ENCODE measurements at regions not wholly inside any gene's neighbourhood (a gene's known extent, or its start where the extent isn't known, plus 50 kb on each side); places are given as distances from the start of the nearest gene placed in this dataset.
A peak's percentile ranks its signal among the peaks of the same experiment; 100 is the strongest.

DNA sequence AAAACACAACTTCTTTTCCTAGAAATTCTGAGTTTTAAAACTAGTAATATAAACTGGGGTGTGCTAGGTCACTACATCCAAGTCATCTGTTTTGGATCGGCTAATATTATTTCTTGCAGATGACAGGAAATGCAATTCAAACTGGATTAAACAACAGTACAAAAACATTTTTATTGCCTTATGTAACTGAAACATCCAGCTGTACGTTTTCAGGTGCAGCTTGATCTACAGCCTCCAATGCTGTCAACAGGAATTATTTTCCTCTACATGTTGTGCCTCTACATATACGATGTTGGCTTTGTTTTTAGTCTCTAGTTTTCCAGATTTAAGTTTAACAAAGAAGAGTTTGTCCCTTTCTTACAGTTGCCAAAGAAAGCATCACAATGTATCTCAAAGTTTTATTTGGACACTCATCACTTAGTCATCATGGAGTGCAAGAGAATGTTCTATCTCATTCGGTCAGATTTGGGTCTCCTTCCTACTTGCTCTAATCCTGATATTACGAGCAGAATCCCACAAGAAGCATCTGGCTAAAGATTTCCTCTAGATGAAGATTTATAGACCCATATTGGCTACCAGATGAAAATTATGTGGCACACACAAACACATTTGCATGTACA is 326.7 kb downstream of the SLC6A15 start:
- Histone ChIP-seq H4K20me1 (ENCODE audit: low read depth) (no peaks in the 10 kb centered on the region), H3F3A (ENCODE audit: low read depth) (no peaks in the 10 kb centered on the region), H3K9ac (no peak overlapping the region), H3K4me3 (no peak overlapping the region), H3K79me2 (ENCODE audit: low read depth) (no peaks in the 10 kb centered on the region), H3K27me3 (no peaks in the 10 kb centered on the region), H2AFZ (replicated peaks) (no peak overlapping the region), H3K27ac (no peak overlapping the region), H3K9me3 (ENCODE audit: low read depth) (no peaks in the 10 kb centered on the region), H3K4me2 (no peak overlapping the region), H3K36me3 (no peaks in the 10 kb centered on the region), H3K4me1 (no peaks in the 10 kb centered on the region)
- DNase-seq (ENCODE audit: low spot score): no peak
- Mint-ChIP-seq H3K4me3 (no peak overlapping the region), H3K27me3 (ENCODE audit: insufficient read depth, low read depth) (no peaks in the 10 kb centered on the region), H3K9me3 (no peaks in the 10 kb centered on the region), H3K36me3 (no peaks in the 10 kb centered on the region), H3K4me1 (no peaks in the 10 kb centered on the region), H3K27ac (no peak overlapping the region)
- no peak for TF ChIP-seq EZH2 (IDR thresholded peaks at IDR 0.05)
- no peak for TF ChIP-seq EZH2phosphoT487 (IDR thresholded peaks at IDR 0.05)
- TF ChIP-seq, protein P1, sequence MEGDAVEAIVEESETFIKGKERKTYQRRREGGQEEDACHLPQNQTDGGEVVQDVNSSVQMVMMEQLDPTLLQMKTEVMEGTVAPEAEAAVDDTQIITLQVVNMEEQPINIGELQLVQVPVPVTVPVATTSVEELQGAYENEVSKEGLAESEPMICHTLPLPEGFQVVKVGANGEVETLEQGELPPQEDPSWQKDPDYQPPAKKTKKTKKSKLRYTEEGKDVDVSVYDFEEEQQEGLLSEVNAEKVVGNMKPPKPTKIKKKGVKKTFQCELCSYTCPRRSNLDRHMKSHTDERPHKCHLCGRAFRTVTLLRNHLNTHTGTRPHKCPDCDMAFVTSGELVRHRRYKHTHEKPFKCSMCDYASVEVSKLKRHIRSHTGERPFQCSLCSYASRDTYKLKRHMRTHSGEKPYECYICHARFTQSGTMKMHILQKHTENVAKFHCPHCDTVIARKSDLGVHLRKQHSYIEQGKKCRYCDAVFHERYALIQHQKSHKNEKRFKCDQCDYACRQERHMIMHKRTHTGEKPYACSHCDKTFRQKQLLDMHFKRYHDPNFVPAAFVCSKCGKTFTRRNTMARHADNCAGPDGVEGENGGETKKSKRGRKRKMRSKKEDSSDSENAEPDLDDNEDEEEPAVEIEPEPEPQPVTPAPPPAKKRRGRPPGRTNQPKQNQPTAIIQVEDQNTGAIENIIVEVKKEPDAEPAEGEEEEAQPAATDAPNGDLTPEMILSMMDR (IDR thresholded peaks at IDR 0.05): no peak

DNA sequence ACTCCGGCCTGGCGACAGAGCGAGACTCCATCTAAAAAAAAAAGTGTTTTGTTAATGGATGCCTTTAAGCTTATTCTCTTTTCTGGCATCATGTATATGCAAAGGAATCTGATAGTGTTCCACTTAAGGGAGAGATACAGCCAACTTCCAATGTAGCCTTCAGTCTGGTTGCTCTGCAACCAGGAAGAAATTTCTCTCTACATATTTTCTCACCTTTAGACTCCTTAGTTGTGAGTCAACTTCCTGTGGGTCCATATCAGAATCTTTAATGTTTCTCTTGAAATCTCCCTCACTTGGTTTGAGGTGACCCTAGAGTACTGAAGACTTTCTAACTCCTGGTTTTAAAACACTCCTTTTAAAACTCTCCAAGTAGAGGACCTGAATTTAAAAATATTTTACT is 340.4 kb downstream of the SLC6A15 start:
- H2AFZ ChIP-seq (replicated peaks): no peak overlapping the region
- no peaks in the 10 kb centered on the region for H3K27me3 Mint-ChIP-seq (ENCODE audit: insufficient read depth, low read depth)
- H3K27me3 ChIP-seq: no peaks in the 10 kb centered on the region
- H3K4me3 Mint-ChIP-seq: no peak overlapping the region
- no peak overlapping the region for H3K9ac ChIP-seq
- no peaks in the 10 kb centered on the region for H3K4me1 Mint-ChIP-seq
- no peaks in the 10 kb centered on the region for H3K9me3 ChIP-seq (ENCODE audit: low read depth)
- H3K9me3 Mint-ChIP-seq: peaks cover 12% of the 10 kb centered on the region
- H3K4me2 ChIP-seq: no peak overlapping the region
- no peaks in the 10 kb centered on the region for H3K36me3 ChIP-seq
- H3K4me3 ChIP-seq: no peak overlapping the region
- TF ChIP-seq EZH2phosphoT487 (IDR thresholded peaks at IDR 0.05) (no peak), EZH2 (IDR thresholded peaks at IDR 0.05) (no peak)
- TF ChIP-seq, protein P1 (IDR thresholded peaks at IDR 0.05): no peak
- no peaks in the 10 kb centered on the region for H3K36me3 Mint-ChIP-seq
- H3K27ac Mint-ChIP-seq: no peak overlapping the region
- no peak for DNase-seq (ENCODE audit: low spot score)
- H3F3A ChIP-seq (ENCODE audit: low read depth): no peaks in the 10 kb centered on the region
- H4K20me1 ChIP-seq (ENCODE audit: low read depth): no peaks in the 10 kb centered on the region
- H3K4me1 ChIP-seq: no peaks in the 10 kb centered on the region
- H3K79me2 ChIP-seq (ENCODE audit: low read depth): no peaks in the 10 kb centered on the region
- no peak overlapping the region for H3K27ac ChIP-seq

DNA sequence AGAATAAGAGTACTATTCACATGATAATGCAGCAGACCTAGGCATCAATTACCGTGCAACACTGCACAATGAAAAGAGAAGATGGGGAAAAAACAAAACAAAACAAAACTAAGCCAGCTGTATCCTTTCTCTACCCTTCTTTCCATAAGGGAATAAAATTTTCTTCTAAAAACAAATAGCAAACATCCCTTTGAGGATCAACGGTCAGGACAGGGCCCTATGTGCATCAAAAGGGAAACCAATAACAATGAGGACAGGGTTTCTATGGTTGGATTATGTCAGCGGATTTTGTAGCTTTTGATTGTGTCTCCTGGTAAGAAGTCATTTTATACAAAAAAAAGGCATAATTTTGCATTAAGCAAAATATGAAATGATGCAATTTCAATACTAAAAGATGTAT is 350.3 kb downstream of the SLC6A15 start:
- Histone ChIP-seq H3K4me3 (no peak overlapping the region), H3K79me2 (ENCODE audit: low read depth) (no peaks in the 10 kb centered on the region), H3K27ac (no peak overlapping the region), H3K9ac (no peak overlapping the region), H2AFZ (replicated peaks) (peak overlapping the region; percentile 12), H3K36me3 (no peaks in the 10 kb centered on the region), H3K27me3 (no peaks in the 10 kb centered on the region), H3K4me2 (no peak overlapping the region), H3K4me1 (no peaks in the 10 kb centered on the region), H4K20me1 (ENCODE audit: low read depth) (no peaks in the 10 kb centered on the region), H3K9me3 (ENCODE audit: low read depth) (no peaks in the 10 kb centered on the region), H3F3A (ENCODE audit: low read depth) (no peaks in the 10 kb centered on the region)
- H3K36me3 Mint-ChIP-seq: no peaks in the 10 kb centered on the region
- no peak overlapping the region for H3K27ac Mint-ChIP-seq
- DNase-seq (ENCODE audit: low spot score): no peak
- no peak overlapping the region for H3K4me3 Mint-ChIP-seq
- peaks cover 7% of the 10 kb centered on the region for H3K4me1 Mint-ChIP-seq
- peaks cover 2% of the 10 kb centered on the region for H3K9me3 Mint-ChIP-seq
- TF ChIP-seq EZH2phosphoT487 (IDR thresholded peaks at IDR 0.05): no peak
- TF ChIP-seq EZH2 (IDR thresholded peaks at IDR 0.05): no peak
- TF ChIP-seq, protein P1 (IDR thresholded peaks at IDR 0.05): no peak
- H3K27me3 Mint-ChIP-seq (ENCODE audit: insufficient read depth, low read depth): no peaks in the 10 kb centered on the region

Measured in neural progenitor cell (in vitro differentiated cells).